ENCODE measurements at regions not wholly inside any gene's neighbourhood (a gene's known extent, or its start where the extent isn't known, plus 50 kb on each side); places are given as distances from the start of the nearest gene placed in this dataset.

- no peaks in the 10 kb centered on the region for H3K9me3 ChIP-seq
- H3K4me1 ChIP-seq (ENCODE audit: control insufficient read depth in 1 of 2, insufficient read depth in 1 of 2, low read depth in 1 of 2, low read length in 1 of 2) = no peaks in the 10 kb centered on the region
- no peak for TF ChIP-seq CTCF (IDR thresholded peaks at IDR 0.05)
- H3K36me3 ChIP-seq = no peaks in the 10 kb centered on the region
- H3K27me3 ChIP-seq = no peaks in the 10 kb centered on the region
- no peak overlapping the region for H3K27ac ChIP-seq
- H3K4me3 ChIP-seq (ENCODE audit: low read depth in 1 of 2, low read length in 1 of 2) = no peak overlapping the region
These were observed 359.8 kb upstream of the MTPN start for GRCh38 chr7:136336932-136337331.

- TF ChIP-seq CTCF (IDR thresholded peaks at IDR 0.05) = no peak
- Histone ChIP-seq H3K27me3 (no peaks in the 10 kb centered on the region), H3K4me1 (ENCODE audit: control insufficient read depth in 1 of 2, insufficient read depth in 1 of 2, low read depth in 1 of 2, low read length in 1 of 2) (no peaks in the 10 kb centered on the region), H3K36me3 (no peaks in the 10 kb centered on the region), H3K4me3 (ENCODE audit: low read depth in 1 of 2, low read length in 1 of 2) (no peak overlapping the region), H3K9me3 (no peaks in the 10 kb centered on the region), H3K27ac (no peak overlapping the region)
These were observed 356.5 kb upstream of the MTPN start for GRCh38 chr7:136333636-136334035.

DNA sequence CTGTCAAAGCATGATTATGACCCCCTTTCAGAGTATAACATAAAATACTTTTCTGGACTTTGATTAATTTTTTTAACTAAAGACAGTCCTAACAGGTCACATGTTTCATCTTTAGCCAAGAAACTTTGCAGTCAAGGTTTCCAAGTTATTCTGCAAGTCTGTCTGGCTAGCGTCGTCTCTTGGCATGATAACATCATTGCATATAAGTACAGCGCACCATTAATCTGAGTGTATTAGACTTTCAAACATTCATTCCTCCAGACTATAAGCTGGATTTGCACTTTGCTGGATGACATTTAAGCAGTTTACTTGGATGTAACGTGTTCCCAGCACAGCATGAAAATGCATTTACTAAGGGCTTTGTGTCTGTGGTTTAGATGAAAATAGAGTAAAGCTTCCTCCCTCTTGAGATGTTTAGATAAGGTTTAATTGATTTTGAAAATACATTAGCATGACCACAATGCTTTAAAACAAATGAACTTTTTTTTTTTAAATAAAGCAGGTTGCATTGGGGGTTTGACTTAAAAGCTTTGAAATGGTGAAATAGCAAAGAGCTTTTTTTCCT lies 349.0 kb upstream of the MTPN start:
- H3K4me1 ChIP-seq (ENCODE audit: control insufficient read depth in 1 of 2, insufficient read depth in 1 of 2, low read depth in 1 of 2, low read length in 1 of 2) = no peaks in the 10 kb centered on the region
- H3K36me3 ChIP-seq = no peaks in the 10 kb centered on the region
- H3K9me3 ChIP-seq = no peaks in the 10 kb centered on the region
- H3K27me3 ChIP-seq = no peaks in the 10 kb centered on the region
- no peak overlapping the region for H3K4me3 ChIP-seq (ENCODE audit: low read depth in 1 of 2, low read length in 1 of 2)
- TF ChIP-seq CTCF (IDR thresholded peaks at IDR 0.05) = no peak
- no peak overlapping the region for H3K27ac ChIP-seq

GRCh38 chr7:136325578-136325977 lies 348.4 kb upstream of the MTPN start:
- Histone ChIP-seq H3K9me3 (no peaks in the 10 kb centered on the region), H3K27ac (no peak overlapping the region), H3K4me1 (ENCODE audit: control insufficient read depth in 1 of 2, insufficient read depth in 1 of 2, low read depth in 1 of 2, low read length in 1 of 2) (no peaks in the 10 kb centered on the region), H3K36me3 (no peaks in the 10 kb centered on the region), H3K4me3 (ENCODE audit: low read depth in 1 of 2, low read length in 1 of 2) (no peak overlapping the region), H3K27me3 (no peaks in the 10 kb centered on the region)
- TF ChIP-seq CTCF (IDR thresholded peaks at IDR 0.05) = no peak

DNA sequence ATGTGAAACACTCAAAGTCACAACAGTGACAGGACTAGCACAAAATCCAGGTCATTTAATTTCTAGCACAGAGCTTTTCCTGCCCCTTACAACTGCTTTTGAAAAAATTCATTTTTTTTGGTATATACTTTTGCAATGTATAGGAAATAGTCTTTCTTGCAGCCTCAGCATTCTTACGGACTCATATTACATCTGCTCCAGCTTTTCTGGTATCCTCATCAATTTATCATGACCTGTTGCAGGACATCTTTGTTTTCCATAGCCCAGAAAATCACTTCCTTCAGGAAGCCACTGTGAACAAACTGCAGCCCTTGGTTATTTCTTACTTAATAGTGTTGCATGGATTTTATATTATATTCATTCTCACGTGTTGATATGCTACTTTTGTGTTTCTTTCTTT lies 347.9 kb upstream of the MTPN start:
- H3K4me1 ChIP-seq (ENCODE audit: control insufficient read depth in 1 of 2, insufficient read depth in 1 of 2, low read depth in 1 of 2, low read length in 1 of 2) = no peaks in the 10 kb centered on the region
- H3K4me3 ChIP-seq (ENCODE audit: low read depth in 1 of 2, low read length in 1 of 2) = no peak overlapping the region
- no peak for TF ChIP-seq CTCF (IDR thresholded peaks at IDR 0.05)
- no peak overlapping the region for H3K27ac ChIP-seq
- no peaks in the 10 kb centered on the region for H3K36me3 ChIP-seq
- no peaks in the 10 kb centered on the region for H3K27me3 ChIP-seq
- H3K9me3 ChIP-seq = peaks cover 5% of the 10 kb centered on the region
